ENCODE measurements at regions not wholly inside any gene's neighbourhood (a gene's known extent, or its start where the extent isn't known, plus 50 kb on each side); places are given as distances from the start of the nearest gene placed in this dataset.

- TF ChIP-seq GATA3 (IDR thresholded peaks at IDR 0.05; ENCODE audit: low read depth, low read length) (no peak), GATA2 (IDR thresholded peaks at IDR 0.05; ENCODE audit: low read depth, low read length) (no peak)
Measured at GRCh38 chr6:6818078-6818639, 229.6 kb downstream of the LY86 start.

GRCh38 chr6:6820641-6821238, 232.2 kb downstream of the LY86 start:
- TF ChIP-seq GATA3 (IDR thresholded peaks at IDR 0.05; ENCODE audit: low read depth, low read length): no peak
- no peak for TF ChIP-seq GATA2 (IDR thresholded peaks at IDR 0.05; ENCODE audit: low read depth, low read length)

GRCh38 chr6:6821639-6822261, 233.2 kb downstream of the LY86 start:
- no peak for TF ChIP-seq GATA2 (IDR thresholded peaks at IDR 0.05; ENCODE audit: low read depth, low read length)
- no peak for TF ChIP-seq GATA3 (IDR thresholded peaks at IDR 0.05; ENCODE audit: low read depth, low read length)

GRCh38 chr6:6823030-6823429, 234.5 kb downstream of the LY86 start:
- TF ChIP-seq GATA2 (IDR thresholded peaks at IDR 0.05; ENCODE audit: low read depth, low read length) (no peak), GATA3 (IDR thresholded peaks at IDR 0.05; ENCODE audit: low read depth, low read length) (no peak)

GRCh38 chr6:6823568-6824224, 235.2 kb downstream of the LY86 start:
- TF ChIP-seq GATA2 (IDR thresholded peaks at IDR 0.05; ENCODE audit: low read depth, low read length) (no peak), GATA3 (IDR thresholded peaks at IDR 0.05; ENCODE audit: low read depth, low read length) (no peak)

- TF ChIP-seq GATA3 (IDR thresholded peaks at IDR 0.05; ENCODE audit: low read depth, low read length): no peak
- TF ChIP-seq GATA2 (IDR thresholded peaks at IDR 0.05; ENCODE audit: low read depth, low read length): no peak
Measured at GRCh38 chr6:6824381-6824780, 235.9 kb downstream of the LY86 start.

- TF ChIP-seq GATA2 (IDR thresholded peaks at IDR 0.05; ENCODE audit: low read depth, low read length): no peak
- TF ChIP-seq GATA3 (IDR thresholded peaks at IDR 0.05; ENCODE audit: low read depth, low read length): no peak
Measured at GRCh38 chr6:6825193-6825784, 236.8 kb downstream of the LY86 start.

- TF ChIP-seq GATA2 (IDR thresholded peaks at IDR 0.05; ENCODE audit: low read depth, low read length) (no peak), GATA3 (IDR thresholded peaks at IDR 0.05; ENCODE audit: low read depth, low read length) (no peak)
Measured at GRCh38 chr6:6826095-6826901, 237.8 kb downstream of the LY86 start.

GRCh38 chr6:6826961-6827360, 238.4 kb downstream of the LY86 start:
- TF ChIP-seq GATA2 (IDR thresholded peaks at IDR 0.05; ENCODE audit: low read depth, low read length) (no peak), GATA3 (IDR thresholded peaks at IDR 0.05; ENCODE audit: low read depth, low read length) (no peak)

- no peak for TF ChIP-seq GATA2 (IDR thresholded peaks at IDR 0.05; ENCODE audit: low read depth, low read length)
- no peak for TF ChIP-seq GATA3 (IDR thresholded peaks at IDR 0.05; ENCODE audit: low read depth, low read length)
Measured at GRCh38 chr6:6829872-6830685, 241.6 kb downstream of the LY86 start.

- TF ChIP-seq GATA2 (IDR thresholded peaks at IDR 0.05; ENCODE audit: low read depth, low read length): no peak
- no peak for TF ChIP-seq GATA3 (IDR thresholded peaks at IDR 0.05; ENCODE audit: low read depth, low read length)
Measured at GRCh38 chr6:6832439-6832838, 243.9 kb downstream of the LY86 start.

GRCh38 chr6:6834356-6835222, 246.1 kb downstream of the LY86 start:
- TF ChIP-seq GATA2 (IDR thresholded peaks at IDR 0.05; ENCODE audit: low read depth, low read length) (no peak), GATA3 (IDR thresholded peaks at IDR 0.05; ENCODE audit: low read depth, low read length) (no peak)

Measured in SH-SY5Y (cell line).